ENCODE measurements at regions not wholly inside any gene's neighbourhood (a gene's known extent, or its start where the extent isn't known, plus 50 kb on each side); places are given as distances from the start of the nearest gene placed in this dataset.

DNA sequence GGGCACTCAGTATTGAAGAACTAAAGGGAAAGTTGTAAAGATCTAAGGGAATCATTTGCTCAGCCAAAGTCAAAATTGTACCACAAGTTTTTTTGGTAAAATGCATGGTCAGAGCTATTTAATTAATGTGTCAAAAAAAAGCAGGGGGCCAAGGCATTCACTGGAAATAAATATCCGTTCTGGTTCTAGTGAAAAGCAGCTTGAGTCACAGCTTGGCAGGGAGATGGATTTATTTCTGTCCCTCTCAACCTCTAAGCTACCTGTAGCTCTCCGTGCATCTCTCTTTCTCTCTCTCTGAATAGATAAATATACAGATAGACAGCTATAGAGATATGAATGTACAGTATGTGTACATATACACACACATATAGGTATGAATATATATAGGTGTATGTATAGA lies 554.4 kb upstream of the TMEM132C start:
- no peak for TF ChIP-seq CTCF (conservative IDR thresholded peaks at IDR 0.05; ENCODE audit: low read length)
- TF ChIP-seq EZH2phosphoT487 (IDR thresholded peaks at IDR 0.05; ENCODE audit: borderline replicate concordance, low read depth, low read length): no peak
